DOHH2 (cell line): ENCODE measurements at regions not wholly inside any gene's neighbourhood (a gene's known extent, or its start where the extent isn't known, plus 50 kb on each side); places are given as distances from the start of the nearest gene placed in this dataset.

Experiments
- H3F3A ChIP-seq: fragments of 200-600 bp; sonication (generic), shearing (Covaris generic); 2 replicates; pipeline ENCODE4 v1.6.0; 2016; ENCODE audit warnings: antibody characterized with exemption, mild to moderate bottlenecking; ENCODE audit not compliant: control insufficient read depth, insufficient read depth
- H3K27ac ChIP-seq: fragments of 200-600 bp; sonication (generic); 2 replicates; pipeline ENCODE4 v1.5.1; 2014; ENCODE audit warnings: low read depth, mild to moderate bottlenecking, low read length, moderate library complexity
- H3K27me3 ChIP-seq: fragments of 200-600 bp; sonication (generic); 2 replicates; pipeline ENCODE4 v1.6.1; 2014; ENCODE audit warnings: mild to moderate bottlenecking, low read length, mixed read lengths; ENCODE audit not compliant: control insufficient read depth
- H3K36me3 ChIP-seq: fragments of 200-600 bp; sonication (generic); 2 replicates; pipeline ENCODE4 v1.6.1; 2014; ENCODE audit warnings: mild to moderate bottlenecking, low read length, moderate library complexity, mixed read lengths; ENCODE audit not compliant: control insufficient read depth
- H3K4me1 ChIP-seq: fragments of 200-600 bp; sonication (generic); 2 replicates; pipeline ENCODE4 v1.6.1; 2014; ENCODE audit warnings: mild to moderate bottlenecking, low read length, mixed read lengths; ENCODE audit not compliant: control insufficient read depth
- H3K4me2 ChIP-seq: fragments of 200-600 bp; sonication (generic); 2 replicates; pipeline ENCODE4 v1.6.0; 2014; ENCODE audit warnings: mild to moderate bottlenecking, low read length, moderate library complexity
- H3K4me3 ChIP-seq: fragments of 200-600 bp; sonication (generic); 2 replicates; pipeline ENCODE4 v1.5.1; 2014; ENCODE audit warnings: mild to moderate bottlenecking, low read length, mixed read lengths
- H3K79me2 ChIP-seq: fragments of 200-600 bp; sonication (generic); 2 replicates; pipeline ENCODE4 v1.6.1; 2014; ENCODE audit warnings: mild to moderate bottlenecking, low read length, mixed read lengths; ENCODE audit not compliant: control insufficient read depth
- H3K9me2 ChIP-seq: fragments of 200-600 bp; sonication (generic); replicated peaks from 2 replicates; pipeline ENCODE4 v1.6.1; 2014; ENCODE audit warnings: mild to moderate bottlenecking, low read length, mixed read lengths; ENCODE audit not compliant: control insufficient read depth
- H3K9me3 ChIP-seq: fragments of 200-600 bp; sonication (generic); 2 replicates; pipeline ENCODE4 v1.6.1; 2014; ENCODE audit warnings: antibody characterized with exemption, low read length, mixed read lengths; ENCODE audit not compliant: control insufficient read depth, insufficient read depth
- H4K20me1 ChIP-seq: fragments of 200-600 bp; sonication (generic); 2 replicates; pipeline ENCODE4 v1.6.0; 2014; ENCODE audit warnings: low read depth, mild to moderate bottlenecking, antibody characterized with exemption, low read length, moderate library complexity; ENCODE audit not compliant: control insufficient read depth, insufficient read depth
- CTCF ChIP-seq: fragments of 200-600 bp; sonication (generic); IDR thresholded peaks from one replicate; pipeline ENCODE4 v1.5.1; 2014; ENCODE audit warnings: antibody characterized with exemption, mild to moderate bottlenecking, low read depth, low read length; ENCODE audit not compliant: poor library complexity, severe bottlenecking
- EZH2phosphoT487 ChIP-seq: fragments of 200-600 bp; sonication (generic); IDR thresholded peaks from 2 replicates; pipeline ENCODE4 v1.6.1; 2017; ENCODE audit warnings: borderline replicate concordance, mild to moderate bottlenecking, antibody characterized with exemption, low read length, moderate library complexity, mixed read lengths

- TF ChIP-seq EZH2phosphoT487 (no peak), CTCF (no peak)
- H3K9me2 ChIP-seq: no peaks in the 10 kb centered on the region
- H3K36me3 ChIP-seq: no peaks in the 10 kb centered on the region
- H3K4me3 ChIP-seq: no peak overlapping the region
- H3F3A ChIP-seq: no peaks in the 10 kb centered on the region
- no peak overlapping the region for H3K27ac ChIP-seq
- no peaks in the 10 kb centered on the region for H4K20me1 ChIP-seq
- no peaks in the 10 kb centered on the region for H3K9me3 ChIP-seq
- H3K4me2 ChIP-seq: no peak overlapping the region
- H3K79me2 ChIP-seq: no peaks in the 10 kb centered on the region
- H3K4me1 ChIP-seq: no peaks in the 10 kb centered on the region
- H3K27me3 ChIP-seq: peaks cover 6% of the 10 kb centered on the region; the same call in 1 of the 2 replicates
Observed at GRCh38 chr12:76631741-76632140, 72.2 kb upstream of the OSBPL8 start.

- H3K4me3 ChIP-seq: no peak overlapping the region
- H3K4me1 ChIP-seq: no peaks in the 10 kb centered on the region
- H3K27ac ChIP-seq: no peak overlapping the region
- H3F3A ChIP-seq: no peaks in the 10 kb centered on the region
- no peaks in the 10 kb centered on the region for H3K9me3 ChIP-seq
- TF ChIP-seq CTCF: no peak
- TF ChIP-seq EZH2phosphoT487: no peak
- no peaks in the 10 kb centered on the region for H3K36me3 ChIP-seq
- H3K4me2 ChIP-seq: no peak overlapping the region
- H3K27me3 ChIP-seq: peaks cover 6% of the 10 kb centered on the region; the same call in 1 of the 2 replicates
- H3K79me2 ChIP-seq: no peaks in the 10 kb centered on the region
- H4K20me1 ChIP-seq: no peaks in the 10 kb centered on the region
- no peaks in the 10 kb centered on the region for H3K9me2 ChIP-seq
Observed at GRCh38 chr12:76633415-76633814, 73.8 kb upstream of the OSBPL8 start.

- Histone ChIP-seq H3K9me2 (no peaks in the 10 kb centered on the region), H3K9me3 (no peaks in the 10 kb centered on the region), H3K27ac (no peak overlapping the region), H3K4me1 (no peaks in the 10 kb centered on the region), H3F3A (no peaks in the 10 kb centered on the region), H3K4me2 (no peak overlapping the region), H3K36me3 (no peaks in the 10 kb centered on the region), H3K79me2 (no peaks in the 10 kb centered on the region), H3K4me3 (no peak overlapping the region), H3K27me3 (peaks cover 6% of the 10 kb centered on the region; the same call in 1 of the 2 replicates), H4K20me1 (no peaks in the 10 kb centered on the region)
- no peak for TF ChIP-seq CTCF
- no peak for TF ChIP-seq EZH2phosphoT487
Observed at GRCh38 chr12:76634133-76634532, 74.6 kb upstream of the OSBPL8 start.
